ENCODE measurements at regions not wholly inside any gene's neighbourhood (a gene's known extent, or its start where the extent isn't known, plus 50 kb on each side); places are given as distances from the start of the nearest gene placed in this dataset.

GRCh38 chr6:145530454-145530853, 204.9 kb downstream of the EPM2A start:
- DNase-seq (ENCODE audit: extremely low spot score, unreplicated experiment) = no peak
- no peak overlapping the region for H3K4me3 Mint-ChIP-seq (ENCODE audit: unreplicated experiment)
- H3K9me3 Mint-ChIP-seq (ENCODE audit: unreplicated experiment) = no peaks in the 10 kb centered on the region
- no peaks in the 10 kb centered on the region for H3K36me3 Mint-ChIP-seq (ENCODE audit: unreplicated experiment)
- no peak for TF ChIP-seq CTCF (IDR thresholded peaks at IDR 0.05)
- no peaks in the 10 kb centered on the region for H3K4me1 Mint-ChIP-seq (ENCODE audit: unreplicated experiment)
- peaks cover 12% of the 10 kb centered on the region for H3K27me3 Mint-ChIP-seq (ENCODE audit: unreplicated experiment)
- no peak overlapping the region for H3K27ac Mint-ChIP-seq (ENCODE audit: unreplicated experiment)

GRCh38 chr6:145531032-145531431, 204.3 kb downstream of the EPM2A start:
- no peaks in the 10 kb centered on the region for H3K4me1 Mint-ChIP-seq (ENCODE audit: unreplicated experiment)
- DNase-seq (ENCODE audit: extremely low spot score, unreplicated experiment) = no peak
- no peak overlapping the region for H3K4me3 Mint-ChIP-seq (ENCODE audit: unreplicated experiment)
- H3K36me3 Mint-ChIP-seq (ENCODE audit: unreplicated experiment) = no peaks in the 10 kb centered on the region
- no peak overlapping the region for H3K27ac Mint-ChIP-seq (ENCODE audit: unreplicated experiment)
- H3K9me3 Mint-ChIP-seq (ENCODE audit: unreplicated experiment) = no peaks in the 10 kb centered on the region
- TF ChIP-seq CTCF (IDR thresholded peaks at IDR 0.05) = no peak
- peaks cover 12% of the 10 kb centered on the region for H3K27me3 Mint-ChIP-seq (ENCODE audit: unreplicated experiment)

- Mint-ChIP-seq H3K4me1 (ENCODE audit: unreplicated experiment) (no peaks in the 10 kb centered on the region), H3K36me3 (ENCODE audit: unreplicated experiment) (no peaks in the 10 kb centered on the region), H3K27ac (ENCODE audit: unreplicated experiment) (no peak overlapping the region), H3K9me3 (ENCODE audit: unreplicated experiment) (no peaks in the 10 kb centered on the region), H3K4me3 (ENCODE audit: unreplicated experiment) (no peak overlapping the region), H3K27me3 (ENCODE audit: unreplicated experiment) (peaks cover 7% of the 10 kb centered on the region)
- TF ChIP-seq CTCF (IDR thresholded peaks at IDR 0.05) = no peak
- no peak for DNase-seq (ENCODE audit: extremely low spot score, unreplicated experiment)
Measured at GRCh38 chr6:145531822-145532221, 203.5 kb downstream of the EPM2A start.

GRCh38 chr6:145532361-145532760, 203.0 kb downstream of the EPM2A start:
- Mint-ChIP-seq H3K4me3 (ENCODE audit: unreplicated experiment) (no peak overlapping the region), H3K27ac (ENCODE audit: unreplicated experiment) (no peak overlapping the region), H3K36me3 (ENCODE audit: unreplicated experiment) (no peaks in the 10 kb centered on the region), H3K27me3 (ENCODE audit: unreplicated experiment) (peaks cover 7% of the 10 kb centered on the region), H3K4me1 (ENCODE audit: unreplicated experiment) (no peaks in the 10 kb centered on the region), H3K9me3 (ENCODE audit: unreplicated experiment) (no peaks in the 10 kb centered on the region)
- no peak for DNase-seq (ENCODE audit: extremely low spot score, unreplicated experiment)
- no peak for TF ChIP-seq CTCF (IDR thresholded peaks at IDR 0.05)

- H3K36me3 Mint-ChIP-seq (ENCODE audit: unreplicated experiment) = no peaks in the 10 kb centered on the region
- no peak overlapping the region for H3K27ac Mint-ChIP-seq (ENCODE audit: unreplicated experiment)
- DNase-seq (ENCODE audit: extremely low spot score, unreplicated experiment) = no peak
- H3K27me3 Mint-ChIP-seq (ENCODE audit: unreplicated experiment) = peaks cover under 1% of the 10 kb centered on the region
- no peak for TF ChIP-seq CTCF (IDR thresholded peaks at IDR 0.05)
- H3K4me1 Mint-ChIP-seq (ENCODE audit: unreplicated experiment) = no peaks in the 10 kb centered on the region
- no peak overlapping the region for H3K4me3 Mint-ChIP-seq (ENCODE audit: unreplicated experiment)
- H3K9me3 Mint-ChIP-seq (ENCODE audit: unreplicated experiment) = no peaks in the 10 kb centered on the region
Measured at GRCh38 chr6:145534989-145535388, 200.3 kb downstream of the EPM2A start.

All from osteocyte (in vitro differentiated cells).